Epithelial cell of prostate (primary cell): ENCODE measurements at regions not wholly inside any gene's neighbourhood (a gene's known extent, or its start where the extent isn't known, plus 50 kb on each side); places are given as distances from the start of the nearest gene placed in this dataset.
"Not testable (repeated sequence)": the region's sequence is repeated elsewhere in the genome, so short reads cannot be mapped to it uniquely, and the experiment has no call there.

Source experiments
- DNase-seq: peaks from one replicate; pipeline ENCODE4 v3.0.0-alpha.2; 2011; ENCODE audit warnings: low read depth, low spot score
- H3K27ac ChIP-seq: fragments of 450-650 bp; 2 replicates; pipeline ENCODE4 v1.5.1; 2017; ENCODE audit warnings: mild to moderate bottlenecking

DNA sequence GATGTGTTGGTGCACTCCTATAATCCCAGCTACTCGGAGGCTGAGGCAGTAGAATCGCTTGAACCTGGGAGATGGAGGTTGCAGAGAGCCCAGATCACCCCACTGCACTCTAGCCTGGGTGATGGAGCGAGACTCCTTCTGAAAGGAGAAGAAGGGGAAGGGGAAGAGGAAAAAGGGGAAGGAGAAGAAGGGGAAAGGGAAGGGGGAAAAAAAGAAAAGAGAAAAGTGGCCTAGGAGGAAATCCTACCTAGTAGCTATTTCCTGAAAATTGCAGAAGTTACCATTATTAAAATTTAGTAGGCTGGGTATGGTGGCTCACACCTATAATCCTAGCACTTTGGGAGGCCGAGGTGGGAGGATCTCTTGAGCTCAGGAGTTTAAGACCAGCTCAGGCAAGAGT is 67.4 kb downstream of the ARRDC3 start:
- no peak for DNase-seq

GRCh38 chr5:91313757-91314673 is 69.1 kb downstream of the ARRDC3 start:
- H3K27ac ChIP-seq = peak overlapping the region; percentile 42
- DNase-seq = peak; percentile 84

More for the DNA sequence above, 67.4 kb downstream of the ARRDC3 start:
- no peak overlapping the region for H3K27ac ChIP-seq

GRCh38 chr5:91312698-91313097 is 70.4 kb downstream of the ARRDC3 start:
- DNase-seq = no peak
- H3K27ac ChIP-seq = peak overlapping the region; percentile 85

- H3K27ac ChIP-seq = peak overlapping the region; percentile 85
Measured at GRCh38 chr5:91311697-91312501, 71.2 kb downstream of the ARRDC3 start.

GRCh38 chr5:91311168-91311696 is 71.9 kb downstream of the ARRDC3 start:
- H3K27ac ChIP-seq = peak overlapping the region; percentile 85
- no peak for DNase-seq

More at GRCh38 chr5:91311697-91312501, 71.2 kb downstream of the ARRDC3 start:
- peak; percentile 84 for DNase-seq

DNA sequence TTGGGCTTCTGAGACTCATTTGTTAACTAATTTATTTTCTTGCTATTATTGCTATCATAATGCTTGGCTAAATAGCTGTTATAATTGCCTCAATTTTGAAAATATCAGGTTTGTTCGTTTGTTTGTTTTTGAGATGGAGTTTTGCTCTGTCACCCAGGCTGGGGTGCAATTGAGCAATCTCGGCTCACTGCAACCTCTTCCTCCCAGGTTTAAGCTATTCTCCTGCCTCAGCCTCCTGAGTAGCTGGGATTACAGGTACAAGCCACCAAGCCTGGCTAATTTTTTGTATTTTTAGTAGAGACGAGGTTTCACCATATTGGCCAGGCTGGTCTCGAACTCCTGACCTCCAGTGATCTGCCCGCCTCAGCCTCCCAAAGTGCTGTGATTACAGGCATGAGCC is 75.0 kb downstream of the ARRDC3 start:
- not testable (repeated sequence) for DNase-seq, H3K27ac ChIP-seq

GRCh38 chr5:91307048-91307447 is 76.1 kb downstream of the ARRDC3 start:
- DNase-seq = no peak
- H3K27ac ChIP-seq = peak overlapping the region; percentile 6

- no peak for DNase-seq
- H3K27ac ChIP-seq = peak overlapping the region; percentile 6
Measured at GRCh38 chr5:91306497-91306896, 76.6 kb downstream of the ARRDC3 start.

GRCh38 chr5:91305640-91306039 is 77.5 kb downstream of the ARRDC3 start:
- DNase-seq = no peak
- H3K27ac ChIP-seq = no peak overlapping the region

GRCh38 chr5:91304015-91304414 is 79.1 kb downstream of the ARRDC3 start:
- H3K27ac ChIP-seq, DNase-seq: not testable (repeated sequence)

GRCh38 chr5:91302958-91303357 is 80.2 kb downstream of the ARRDC3 start:
- no peak overlapping the region for H3K27ac ChIP-seq

GRCh38 chr5:91302305-91302704 is 80.8 kb downstream of the ARRDC3 start:
- no peak overlapping the region for H3K27ac ChIP-seq
- no peak for DNase-seq

More at GRCh38 chr5:91302958-91303357, 80.2 kb downstream of the ARRDC3 start:
- no peak for DNase-seq

DNA sequence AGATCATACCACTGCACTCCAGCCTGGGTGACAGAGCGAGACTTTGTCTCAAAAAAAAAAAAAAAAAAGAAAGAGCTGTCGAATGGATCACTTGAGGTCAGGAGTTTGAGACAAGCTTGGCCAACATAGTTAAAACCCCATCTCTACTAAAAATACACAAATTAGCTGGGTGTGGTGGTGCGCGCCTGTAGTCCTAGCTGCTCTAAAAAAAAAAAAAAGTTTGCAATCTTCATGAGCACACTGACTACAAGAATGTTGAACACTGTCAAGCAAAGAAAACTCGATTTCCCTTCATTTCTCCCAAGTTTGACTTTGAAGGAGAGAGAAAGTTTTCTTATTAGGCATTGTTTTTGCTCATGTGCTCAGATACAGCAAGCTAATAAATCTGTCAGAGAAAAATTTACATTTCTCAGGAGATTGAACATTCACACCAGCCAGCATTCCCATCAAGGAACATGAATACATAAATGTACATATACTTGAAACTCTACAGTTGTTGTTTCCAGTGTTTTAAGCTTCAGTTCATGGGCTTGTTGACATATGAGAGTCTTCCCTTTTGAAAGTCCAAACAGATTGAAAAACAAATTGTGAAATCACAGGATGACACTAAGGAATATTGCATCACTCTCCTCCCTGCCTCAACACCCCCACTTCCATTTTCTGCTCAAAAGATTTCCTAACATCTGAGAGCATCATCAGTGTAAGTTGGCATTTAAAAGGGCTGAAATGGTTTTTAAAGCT is 81.8 kb downstream of the ARRDC3 start:
- H3K27ac ChIP-seq = no peak overlapping the region
- no peak for DNase-seq

DNA sequence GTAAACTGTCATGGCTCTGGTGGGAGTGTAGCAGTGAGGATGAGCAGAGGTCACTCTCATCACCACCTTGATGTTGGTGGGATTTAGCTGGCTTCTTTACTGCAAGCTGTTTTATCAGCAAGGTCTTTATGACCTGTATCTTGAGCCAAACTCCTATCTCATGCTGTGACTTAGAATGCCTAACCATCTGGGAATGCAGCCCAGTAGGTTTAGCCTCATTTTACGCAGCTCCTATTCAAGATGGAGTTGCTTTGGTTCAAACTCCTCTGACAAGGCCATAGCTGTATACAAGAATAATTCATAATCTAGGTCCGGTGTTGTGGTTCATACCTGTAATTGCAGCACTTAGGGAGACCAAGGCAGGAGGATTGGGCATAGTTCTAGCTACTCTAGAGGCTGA is 85.1 kb downstream of the ARRDC3 start:
- DNase-seq = no peak
- H3K27ac ChIP-seq = no peak overlapping the region

- H3K27ac ChIP-seq = peak overlapping the region; percentile 8
- no peak for DNase-seq
Measured at GRCh38 chr5:91296674-91297143, 86.4 kb downstream of the ARRDC3 start.

DNA sequence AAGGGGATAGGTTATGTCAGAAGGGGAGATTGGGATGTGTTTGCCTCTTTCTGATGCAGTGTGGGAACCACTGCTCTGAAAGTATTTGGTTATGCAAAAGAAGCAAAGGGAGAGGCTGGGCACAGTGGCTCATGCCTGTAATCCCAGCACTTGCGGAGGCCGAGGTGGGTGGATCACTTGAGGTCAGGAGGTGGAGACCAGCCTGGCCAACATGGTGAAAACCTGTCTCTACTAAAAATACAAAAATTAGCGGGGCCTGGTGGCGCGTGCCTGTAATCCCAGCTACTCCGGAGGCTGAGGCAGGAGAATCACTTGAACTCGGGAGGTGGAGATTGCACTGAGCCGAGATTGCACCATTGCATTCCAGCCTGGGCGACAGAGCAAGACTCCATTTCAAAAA is 87.0 kb downstream of the ARRDC3 start:
- not testable (repeated sequence) for DNase-seq, H3K27ac ChIP-seq

DNA sequence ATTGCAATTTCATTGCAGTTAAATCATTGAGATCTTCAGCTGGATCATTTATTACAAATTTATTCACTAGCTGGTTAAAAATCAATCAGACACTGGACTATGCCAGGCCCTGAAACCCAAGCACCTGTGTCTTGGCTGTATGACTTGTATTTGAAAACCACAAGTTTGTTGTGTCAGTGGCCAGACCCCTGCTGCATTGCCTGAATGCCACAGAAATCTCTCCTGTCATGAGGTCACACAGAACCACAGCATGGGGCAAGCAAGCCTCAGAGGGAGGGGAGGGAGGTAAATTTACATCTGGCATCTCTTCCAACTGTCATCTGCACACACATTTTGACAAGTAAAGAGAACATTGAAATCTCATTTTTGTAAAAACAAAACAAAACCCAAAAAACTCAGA is 90.0 kb downstream of the ARRDC3 start:
- DNase-seq = no peak
- H3K27ac ChIP-seq = no peak overlapping the region

- H3K27ac ChIP-seq = no peak overlapping the region
- no peak for DNase-seq
Measured at GRCh38 chr5:91291628-91292569, 91.2 kb downstream of the ARRDC3 start.
